ENCODE measurements at regions not wholly inside any gene's neighbourhood (a gene's known extent, or its start where the extent isn't known, plus 50 kb on each side); places are given as distances from the start of the nearest gene placed in this dataset.
A peak's percentile ranks its signal among the peaks of the same experiment; 100 is the strongest.

DNA sequence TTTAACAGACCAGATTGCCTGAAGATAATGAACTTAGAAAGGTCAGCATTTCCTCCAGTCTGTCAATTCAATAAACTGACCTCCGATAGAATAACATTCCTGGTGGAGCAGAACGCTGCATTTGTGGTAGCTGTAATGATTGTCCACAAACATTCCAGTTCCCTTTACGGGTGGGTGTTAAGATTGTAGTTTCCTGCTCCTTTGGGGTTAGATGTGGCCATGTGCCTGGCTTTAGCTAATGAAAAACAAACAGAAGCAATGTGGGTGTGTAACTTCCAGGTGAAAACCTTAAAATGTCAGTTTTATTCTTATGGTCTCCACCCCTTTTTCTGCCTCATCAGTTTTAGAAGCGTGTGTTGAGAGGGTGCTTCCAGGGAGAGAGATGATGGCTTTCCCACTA, 217.3 kb upstream of the CRY1 start:
- no peak overlapping the region for H3K4me3 ChIP-seq (ENCODE audit: control insufficient read depth, low read depth, low read length)
- DNase-seq (ENCODE audit: low read depth), result no peak
- TF ChIP-seq, protein P1, sequence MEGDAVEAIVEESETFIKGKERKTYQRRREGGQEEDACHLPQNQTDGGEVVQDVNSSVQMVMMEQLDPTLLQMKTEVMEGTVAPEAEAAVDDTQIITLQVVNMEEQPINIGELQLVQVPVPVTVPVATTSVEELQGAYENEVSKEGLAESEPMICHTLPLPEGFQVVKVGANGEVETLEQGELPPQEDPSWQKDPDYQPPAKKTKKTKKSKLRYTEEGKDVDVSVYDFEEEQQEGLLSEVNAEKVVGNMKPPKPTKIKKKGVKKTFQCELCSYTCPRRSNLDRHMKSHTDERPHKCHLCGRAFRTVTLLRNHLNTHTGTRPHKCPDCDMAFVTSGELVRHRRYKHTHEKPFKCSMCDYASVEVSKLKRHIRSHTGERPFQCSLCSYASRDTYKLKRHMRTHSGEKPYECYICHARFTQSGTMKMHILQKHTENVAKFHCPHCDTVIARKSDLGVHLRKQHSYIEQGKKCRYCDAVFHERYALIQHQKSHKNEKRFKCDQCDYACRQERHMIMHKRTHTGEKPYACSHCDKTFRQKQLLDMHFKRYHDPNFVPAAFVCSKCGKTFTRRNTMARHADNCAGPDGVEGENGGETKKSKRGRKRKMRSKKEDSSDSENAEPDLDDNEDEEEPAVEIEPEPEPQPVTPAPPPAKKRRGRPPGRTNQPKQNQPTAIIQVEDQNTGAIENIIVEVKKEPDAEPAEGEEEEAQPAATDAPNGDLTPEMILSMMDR (IDR thresholded peaks at IDR 0.05; ENCODE audit: control insufficient read depth, insufficient read depth, low read depth, low read length, missing control alignments), result no peak

DNA sequence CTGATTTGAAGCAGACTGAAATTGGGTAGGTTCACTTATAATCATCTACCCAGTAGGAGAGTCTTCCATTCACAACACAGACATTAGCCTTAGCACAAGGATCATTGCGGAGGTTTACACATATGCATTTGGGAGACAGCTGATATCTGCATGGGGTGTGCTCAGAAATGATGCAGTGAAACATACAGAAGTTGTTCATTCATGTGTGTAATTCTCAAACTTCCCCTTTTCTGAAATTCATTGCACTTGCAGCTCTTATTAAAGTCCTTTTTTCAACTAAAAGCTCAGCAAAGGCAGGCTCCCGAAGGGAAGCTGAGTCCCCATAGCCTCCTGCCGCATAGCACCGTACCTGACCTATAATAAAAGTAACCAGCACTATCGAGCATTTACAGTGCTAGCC, 218.3 kb upstream of the CRY1 start:
- DNase-seq (ENCODE audit: low read depth), result no peak
- TF ChIP-seq, protein P1 (IDR thresholded peaks at IDR 0.05; ENCODE audit: control insufficient read depth, insufficient read depth, low read depth, low read length, missing control alignments), result no peak
- H3K4me3 ChIP-seq (ENCODE audit: control insufficient read depth, low read depth, low read length), result no peak overlapping the region

DNA sequence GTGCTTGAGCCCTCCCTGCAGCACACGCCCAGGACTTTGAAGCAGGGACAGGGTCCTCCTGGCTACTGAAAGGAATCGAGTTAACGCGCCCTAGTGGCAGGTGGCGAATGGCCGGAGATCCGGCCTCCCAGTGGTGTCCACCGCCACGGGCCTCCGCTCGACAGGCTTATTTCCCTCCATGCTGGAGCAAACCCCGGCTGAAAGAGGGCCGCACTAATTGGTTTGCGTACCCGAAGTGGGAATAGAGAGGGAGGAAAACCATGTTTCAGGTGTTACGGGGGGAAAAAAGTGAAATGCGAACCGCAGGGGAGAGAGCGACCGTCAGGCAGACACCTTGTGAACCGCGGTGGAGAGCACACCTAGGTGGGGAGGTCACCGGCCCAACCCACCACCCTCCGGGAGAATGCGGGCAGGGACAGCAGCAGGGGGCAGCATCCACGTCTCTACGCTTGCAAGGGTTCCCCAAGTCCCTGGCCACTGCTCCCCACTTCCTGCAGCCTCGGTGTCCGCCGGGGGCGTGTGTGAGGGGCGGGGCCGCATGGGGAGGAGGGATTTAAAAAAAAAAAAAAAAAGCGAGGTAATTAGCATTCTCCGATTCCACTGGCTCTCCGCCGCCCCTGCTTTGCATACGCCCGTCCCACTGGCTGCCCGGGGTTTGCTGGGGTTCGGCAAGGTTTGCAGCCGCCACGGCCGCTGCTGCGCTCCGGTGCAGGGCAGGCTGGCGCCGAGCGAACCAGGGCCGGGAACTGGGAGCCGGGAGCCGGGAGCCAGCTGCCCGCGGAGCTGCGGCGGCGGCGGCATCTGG, 224.6 kb upstream of the CRY1 start:
- TF ChIP-seq, protein P1 (IDR thresholded peaks at IDR 0.05; ENCODE audit: control insufficient read depth, insufficient read depth, low read depth, low read length, missing control alignments), result peak; percentile 24
- peak overlapping the region; percentile 42 for H3K4me3 ChIP-seq (ENCODE audit: control insufficient read depth, low read depth, low read length)
- peak; percentile 41 for DNase-seq (ENCODE audit: low read depth)

- peak overlapping the region; percentile 42 for H3K4me3 ChIP-seq (ENCODE audit: control insufficient read depth, low read depth, low read length)
- DNase-seq (ENCODE audit: low read depth), result no peak
- TF ChIP-seq, protein P1 (IDR thresholded peaks at IDR 0.05; ENCODE audit: control insufficient read depth, insufficient read depth, low read depth, low read length, missing control alignments), result no peak
Measured at GRCh38 chr12:107318556-107318805, 225.1 kb upstream of the CRY1 start.

DNA sequence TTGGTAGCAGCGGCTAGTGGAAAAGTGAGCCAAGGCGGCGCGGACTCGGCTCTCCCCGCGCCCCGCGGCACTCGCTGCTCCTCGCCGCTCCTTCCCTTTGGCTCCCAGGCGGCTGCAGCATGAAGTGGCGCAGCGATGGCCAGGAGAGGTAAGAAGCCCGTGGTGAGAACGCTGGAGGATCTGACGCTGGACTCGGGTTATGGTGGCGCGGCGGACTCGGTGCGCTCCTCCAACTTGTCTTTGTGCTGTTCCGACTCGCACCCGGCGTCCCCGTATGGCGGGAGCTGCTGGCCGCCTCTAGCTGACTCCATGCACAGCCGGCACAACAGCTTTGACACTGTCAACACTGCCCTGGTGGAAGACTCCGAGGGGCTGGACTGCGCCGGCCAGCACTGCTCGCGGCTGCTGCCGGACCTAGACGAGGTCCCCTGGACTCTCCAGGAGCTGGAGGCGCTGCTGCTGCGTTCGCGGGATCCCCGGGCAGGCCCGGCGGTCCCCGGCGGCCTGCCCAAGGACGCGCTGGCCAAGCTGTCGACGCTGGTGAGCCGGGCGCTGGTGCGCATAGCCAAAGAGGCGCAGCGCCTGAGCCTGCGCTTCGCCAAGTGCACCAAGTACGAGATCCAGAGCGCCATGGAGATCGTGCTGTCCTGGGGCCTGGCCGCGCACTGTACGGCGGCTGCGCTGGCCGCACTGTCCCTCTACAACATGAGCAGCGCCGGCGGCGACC, 225.6 kb upstream of the CRY1 start:
- DNase-seq (ENCODE audit: low read depth), result no peak
- peak overlapping the region; percentile 42 for H3K4me3 ChIP-seq (ENCODE audit: control insufficient read depth, low read depth, low read length)

DNA sequence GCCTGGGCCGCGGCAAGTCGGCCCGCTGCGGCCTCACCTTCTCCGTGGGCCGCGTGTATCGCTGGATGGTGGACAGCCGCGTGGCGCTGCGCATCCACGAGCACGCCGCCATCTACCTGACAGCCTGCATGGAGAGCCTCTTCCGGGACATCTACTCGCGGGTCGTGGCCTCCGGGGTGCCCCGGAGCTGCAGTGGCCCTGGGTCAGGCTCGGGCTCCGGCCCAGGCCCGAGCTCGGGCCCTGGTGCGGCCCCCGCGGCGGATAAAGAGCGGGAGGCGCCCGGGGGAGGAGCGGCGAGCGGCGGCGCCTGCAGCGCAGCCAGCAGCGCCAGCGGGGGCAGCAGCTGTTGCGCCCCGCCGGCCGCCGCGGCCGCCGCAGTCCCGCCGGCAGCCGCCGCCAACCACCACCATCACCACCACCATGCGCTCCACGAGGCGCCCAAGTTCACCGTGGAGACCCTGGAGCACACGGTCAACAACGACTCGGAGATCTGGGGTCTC, 226.2 kb upstream of the CRY1 start:
- H3K4me3 ChIP-seq (ENCODE audit: control insufficient read depth, low read depth, low read length), result peak overlapping the region; percentile 38
- DNase-seq (ENCODE audit: low read depth), result no peak
- TF ChIP-seq, protein P1 (IDR thresholded peaks at IDR 0.05; ENCODE audit: control insufficient read depth, insufficient read depth, low read depth, low read length, missing control alignments), result no peak

More for the DNA sequence above, 225.6 kb upstream of the CRY1 start:
- TF ChIP-seq, protein P1 (IDR thresholded peaks at IDR 0.05; ENCODE audit: control insufficient read depth, insufficient read depth, low read depth, low read length, missing control alignments), result no peak

Data from AG09309 (cell line).